ENCODE measurements at regions not wholly inside any gene's neighbourhood (a gene's known extent, or its start where the extent isn't known, plus 50 kb on each side); places are given as distances from the start of the nearest gene placed in this dataset.

- ChIA-PET CTCF (interaction anchor here (0.5 to 0.8 kb wide), 2 partner anchors 143 to 244 kb away, joined by 3 read pairs; no protein-coding TSS in a partner anchor), POLR2A (no interaction called here)
- Mint-ChIP-seq H3K4me3 (ENCODE audit: unreplicated experiment) (no peak overlapping the region), H3K4me1 (ENCODE audit: insufficient read depth, unreplicated experiment) (no peaks in the 10 kb centered on the region), H3K36me3 (ENCODE audit: insufficient read depth, unreplicated experiment) (no peaks in the 10 kb centered on the region), H3K27me3 (ENCODE audit: insufficient read depth, unreplicated experiment) (peaks cover 47% of the 10 kb centered on the region), H3K9me3 (ENCODE audit: unreplicated experiment) (no peaks in the 10 kb centered on the region), H3K27ac (ENCODE audit: low read depth, unreplicated experiment) (no peak overlapping the region)
- no TSS peak for BruUV-seq (replicated peaks)
- intact Hi-C loops (cut with micrococcal nuclease), result no loop called here
- TF ChIP-seq, protein P1, sequence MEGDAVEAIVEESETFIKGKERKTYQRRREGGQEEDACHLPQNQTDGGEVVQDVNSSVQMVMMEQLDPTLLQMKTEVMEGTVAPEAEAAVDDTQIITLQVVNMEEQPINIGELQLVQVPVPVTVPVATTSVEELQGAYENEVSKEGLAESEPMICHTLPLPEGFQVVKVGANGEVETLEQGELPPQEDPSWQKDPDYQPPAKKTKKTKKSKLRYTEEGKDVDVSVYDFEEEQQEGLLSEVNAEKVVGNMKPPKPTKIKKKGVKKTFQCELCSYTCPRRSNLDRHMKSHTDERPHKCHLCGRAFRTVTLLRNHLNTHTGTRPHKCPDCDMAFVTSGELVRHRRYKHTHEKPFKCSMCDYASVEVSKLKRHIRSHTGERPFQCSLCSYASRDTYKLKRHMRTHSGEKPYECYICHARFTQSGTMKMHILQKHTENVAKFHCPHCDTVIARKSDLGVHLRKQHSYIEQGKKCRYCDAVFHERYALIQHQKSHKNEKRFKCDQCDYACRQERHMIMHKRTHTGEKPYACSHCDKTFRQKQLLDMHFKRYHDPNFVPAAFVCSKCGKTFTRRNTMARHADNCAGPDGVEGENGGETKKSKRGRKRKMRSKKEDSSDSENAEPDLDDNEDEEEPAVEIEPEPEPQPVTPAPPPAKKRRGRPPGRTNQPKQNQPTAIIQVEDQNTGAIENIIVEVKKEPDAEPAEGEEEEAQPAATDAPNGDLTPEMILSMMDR (IDR thresholded peaks at IDR 0.05; ENCODE audit: unreplicated experiment), result no peak
- DNase-seq (ENCODE audit: unreplicated experiment), result no peak
These were observed 354.3 kb upstream of the SFSWAP start for GRCh38 chr12:131356485-131357184.

GRCh38 chr12:131357185-131357747 lies 353.6 kb upstream of the SFSWAP start:
- no peak for DNase-seq (ENCODE audit: unreplicated experiment)
- Mint-ChIP-seq H3K9me3 (ENCODE audit: unreplicated experiment) (no peaks in the 10 kb centered on the region), H3K4me3 (ENCODE audit: unreplicated experiment) (no peak overlapping the region), H3K36me3 (ENCODE audit: insufficient read depth, unreplicated experiment) (no peaks in the 10 kb centered on the region), H3K4me1 (ENCODE audit: insufficient read depth, unreplicated experiment) (no peaks in the 10 kb centered on the region), H3K27ac (ENCODE audit: low read depth, unreplicated experiment) (no peak overlapping the region), H3K27me3 (ENCODE audit: insufficient read depth, unreplicated experiment) (peaks cover 53% of the 10 kb centered on the region)
- CTCF ChIA-PET, result interaction anchor here (0.8 kb wide), 1 partner anchor 245 kb away, joined by 3 read pairs; no protein-coding TSS in a partner anchor
- TF ChIP-seq, protein P1 (IDR thresholded peaks at IDR 0.05; ENCODE audit: unreplicated experiment), result no peak
- no TSS peak for BruUV-seq (replicated peaks)
- POLR2A ChIA-PET, result no interaction called here
- intact Hi-C loops (cut with micrococcal nuclease), result no loop called here

DNA sequence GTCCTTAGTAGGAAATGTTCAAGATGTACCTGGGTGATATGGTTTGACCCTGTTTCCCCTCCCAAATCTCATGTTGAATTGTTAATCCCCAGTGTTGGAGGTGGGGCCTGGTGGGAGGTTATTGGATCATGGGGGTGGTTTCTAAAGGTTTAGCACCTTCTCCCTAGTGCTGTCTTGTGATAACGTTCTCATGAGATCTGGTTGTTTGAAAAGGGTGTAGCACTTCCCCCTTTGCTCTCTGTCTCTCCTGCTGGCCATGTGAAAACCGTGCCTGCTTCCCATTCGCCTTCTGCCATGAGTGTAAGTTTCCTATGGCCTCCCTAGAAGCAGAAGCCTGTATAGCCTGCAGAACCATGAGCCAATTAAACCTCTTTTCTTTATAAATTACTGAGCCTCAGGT lies 353.0 kb upstream of the SFSWAP start:
- H3K36me3 Mint-ChIP-seq (ENCODE audit: insufficient read depth, unreplicated experiment), result no peaks in the 10 kb centered on the region

More for the DNA sequence above, 353.0 kb upstream of the SFSWAP start:
- H3K4me1 Mint-ChIP-seq (ENCODE audit: insufficient read depth, unreplicated experiment), result no peaks in the 10 kb centered on the region
- POLR2A ChIA-PET, result no interaction called here
- TF ChIP-seq, protein P1 (IDR thresholded peaks at IDR 0.05; ENCODE audit: unreplicated experiment), result no peak
- DNase-seq (ENCODE audit: unreplicated experiment), result no peak
- CTCF ChIA-PET, result no interaction called here
- intact Hi-C loops (cut with micrococcal nuclease), result no loop called here
- H3K27ac Mint-ChIP-seq (ENCODE audit: low read depth, unreplicated experiment), result no peak overlapping the region
- no TSS peak for BruUV-seq (replicated peaks)
- no peaks in the 10 kb centered on the region for H3K9me3 Mint-ChIP-seq (ENCODE audit: unreplicated experiment)
- H3K27me3 Mint-ChIP-seq (ENCODE audit: insufficient read depth, unreplicated experiment), result peaks cover 60% of the 10 kb centered on the region
- no peak overlapping the region for H3K4me3 Mint-ChIP-seq (ENCODE audit: unreplicated experiment)

All from MCF 10A (cell line).